GM21576 (cell line): ENCODE measurements at regions not wholly inside any gene's neighbourhood (a gene's known extent, or its start where the extent isn't known, plus 50 kb on each side); places are given as distances from the start of the nearest gene placed in this dataset.
A peak's percentile ranks its signal among the peaks of the same experiment; 100 is the strongest.

Source experiments
- ATAC-seq: cut with Tn5 transposase; IDR thresholded peaks from one replicate; pipeline ENCODE4 v1.9.1; 2021; ENCODE audit warnings: mild to moderate bottlenecking, moderate library complexity; ENCODE audit not compliant: unreplicated experiment

- ATAC-seq = no peak
Measured at GRCh38 chr3:161555320-161555719, 58.7 kb downstream of the OTOL1 start.

GRCh38 chr3:161556533-161556932 lies 59.9 kb downstream of the OTOL1 start:
- no peak for ATAC-seq

GRCh38 chr3:161556941-161557340 lies 60.3 kb downstream of the OTOL1 start:
- ATAC-seq = no peak

- ATAC-seq = no peak
Measured at GRCh38 chr3:161557445-161558150, 61.0 kb downstream of the OTOL1 start.

- ATAC-seq = no peak
Measured at GRCh38 chr3:161558236-161558635, 61.6 kb downstream of the OTOL1 start.

- no peak for ATAC-seq
Measured at GRCh38 chr3:161559177-161559998, 62.8 kb downstream of the OTOL1 start.

- ATAC-seq = peak; percentile 41
Measured at GRCh38 chr3:161560008-161560637, 63.5 kb downstream of the OTOL1 start.

GRCh38 chr3:161567577-161568361 lies 71.2 kb downstream of the OTOL1 start:
- no peak for ATAC-seq

- ATAC-seq = no peak
Measured at GRCh38 chr3:161568671-161569070, 72.1 kb downstream of the OTOL1 start.

GRCh38 chr3:161571951-161572350 lies 75.3 kb downstream of the OTOL1 start:
- no peak for ATAC-seq

- ATAC-seq = no peak
Measured at GRCh38 chr3:161573136-161573535, 76.5 kb downstream of the OTOL1 start.

- ATAC-seq = no peak
Measured at GRCh38 chr3:161575901-161576300, 79.3 kb downstream of the OTOL1 start.

- no peak for ATAC-seq
Measured at GRCh38 chr3:161576311-161576710, 79.7 kb downstream of the OTOL1 start.

GRCh38 chr3:161576714-161577510 lies 80.3 kb downstream of the OTOL1 start:
- ATAC-seq = no peak

- no peak for ATAC-seq
Measured at GRCh38 chr3:161577662-161578061, 81.1 kb downstream of the OTOL1 start.

- no peak for ATAC-seq
Measured at GRCh38 chr3:161579395-161580126, 83.0 kb downstream of the OTOL1 start.

- no peak for ATAC-seq
Measured at GRCh38 chr3:161585922-161586321, 89.3 kb downstream of the OTOL1 start.

GRCh38 chr3:161586556-161587235 lies 90.1 kb downstream of the OTOL1 start:
- ATAC-seq = no peak

GRCh38 chr3:161598639-161599038 lies 102.0 kb downstream of the OTOL1 start:
- no peak for ATAC-seq
